CD4-positive, CD25-positive, alpha-beta regulatory T cell (primary cell): ENCODE measurements at regions not wholly inside any gene's neighbourhood (a gene's known extent, or its start where the extent isn't known, plus 50 kb on each side); places are given as distances from the start of the nearest gene placed in this dataset.
"Not testable (repeated sequence)": the region's sequence is repeated elsewhere in the genome, so short reads cannot be mapped to it uniquely, and the experiment has no call there.

Experiments
- ATAC-seq, 2 donors: fragments of 150-1000 bp; cut with Tn5 transposase; one replicate each; pipeline ENCODE4 v1.10.0; 2021; ENCODE audit warnings: low read depth in 2 of 2, moderate number of reproducible peaks in 2 of 2, moderate library complexity in 1 of 2
- DNase-seq, 3 donors: peaks; one replicate each; pipeline versions ENCODE4 v3.0.0 to v3.0.0-alpha.2; 2012 to 2022; ENCODE audit warnings: mixed read lengths in 1 of 3
- H3K27ac ChIP-seq: one replicate; pipeline ENCODE4 v1.7.0; 2013; ENCODE audit warnings: mild to moderate bottlenecking, low read length; ENCODE audit not compliant: insufficient read depth, poor library complexity, severe bottlenecking
- H3K27me3 ChIP-seq: one replicate; pipeline ENCODE4 v1.7.0; 2013; ENCODE audit warnings: low read length; ENCODE audit not compliant: control insufficient read depth, insufficient read depth
- H3K36me3 ChIP-seq: one replicate; pipeline ENCODE4 v1.7.0; 2013; ENCODE audit warnings: mild to moderate bottlenecking, low read length, moderate library complexity; ENCODE audit not compliant: control insufficient read depth, insufficient read depth
- H3K4me1 ChIP-seq: 2 replicates; pipeline ENCODE4 v1.7.0; 2013; ENCODE audit warnings: mild to moderate bottlenecking, low read length; ENCODE audit not compliant: insufficient read depth, control insufficient read depth, poor library complexity, severe bottlenecking
- H3K4me3 ChIP-seq: one replicate; pipeline ENCODE4 v1.7.0; 2013; ENCODE audit warnings: low read depth, mild to moderate bottlenecking, low read length, moderate library complexity
- H3K9me3 ChIP-seq, 2 experiments: 1 replicate in 1 of 2; 2 replicates in 1 of 2; pipeline ENCODE4 v1.7.0; 2013; ENCODE audit warnings: low read length in 2 of 2, mild to moderate bottlenecking in 1 of 2, moderate library complexity in 1 of 2; ENCODE audit not compliant: control insufficient read depth in 2 of 2
- H3K27ac Mint-ChIP-seq, 3 donors: one replicate each; pipeline ENCODE4 v1.8.0; 2020 to 2022; ENCODE audit warnings: mild to moderate bottlenecking in 3 of 3, mixed read lengths in 3 of 3, moderate library complexity in 2 of 3
- H3K27me3 Mint-ChIP-seq: one replicate; pipeline ENCODE4 v1.8.0; 2022; ENCODE audit warnings: mild to moderate bottlenecking, mixed read lengths
- H3K36me3 Mint-ChIP-seq: one replicate; pipeline ENCODE4 v1.8.0; 2020; ENCODE audit warnings: mixed read lengths
- H3K4me1 Mint-ChIP-seq, 4 donors: one replicate each; pipeline ENCODE4 v1.8.0; 2020 to 2022; ENCODE audit warnings: mixed read lengths in 4 of 4, mild to moderate bottlenecking in 1 of 4
- H3K4me3 Mint-ChIP-seq, 4 donors: one replicate each; pipeline ENCODE4 v1.8.0; 2020 to 2022; ENCODE audit warnings: mild to moderate bottlenecking in 4 of 4, mixed read lengths in 4 of 4, moderate library complexity in 3 of 4
- H3K9me3 Mint-ChIP-seq, 7 donors: one replicate each; pipeline ENCODE4 v1.8.0; 2020 to 2022; ENCODE audit warnings: mixed read lengths in 7 of 7, mild to moderate bottlenecking in 3 of 7, moderate library complexity in 2 of 7

DNA sequence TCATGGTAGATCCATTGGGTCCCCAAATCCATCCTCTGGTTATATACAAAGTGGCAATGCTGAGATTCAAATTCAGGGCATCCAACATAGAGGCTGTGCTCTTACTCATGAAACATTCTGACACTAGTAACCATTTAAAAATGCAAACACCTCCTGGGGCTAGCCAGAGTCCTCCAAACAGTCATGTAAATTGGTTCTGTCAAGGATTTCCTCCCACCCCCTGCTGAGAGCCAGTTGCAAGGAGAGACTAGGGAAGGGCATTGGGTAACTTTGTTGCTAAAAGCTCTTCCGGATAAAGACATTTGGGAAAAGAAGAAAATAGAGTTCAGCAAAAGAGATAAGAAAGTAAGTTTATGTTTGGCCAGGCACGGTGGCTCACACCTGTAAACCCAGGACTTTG lies 58.3 kb downstream of the ART5 start:
- ATAC-seq, H3K27ac ChIP-seq, DNase-seq, H3K27me3 ChIP-seq, H3K27ac Mint-ChIP-seq, H3K4me1 ChIP-seq, H3K4me3 ChIP-seq, H3K9me3 Mint-ChIP-seq, H3K9me3 ChIP-seq, H3K36me3 Mint-ChIP-seq, H3K36me3 ChIP-seq, H3K4me3 Mint-ChIP-seq: not testable (repeated sequence)
- Mint-ChIP-seq H3K4me1 (peaks cover 0 to 11% (median 5%) of the 10 kb centered on the region in 4 donors), H3K27me3 (peaks cover 52% of the 10 kb centered on the region)

- H3K9me3 ChIP-seq, DNase-seq, ATAC-seq, H3K27me3 ChIP-seq, H3K27ac ChIP-seq, H3K4me3 ChIP-seq, H3K36me3 ChIP-seq, H3K27ac Mint-ChIP-seq, H3K4me1 ChIP-seq, H3K9me3 Mint-ChIP-seq, H3K36me3 Mint-ChIP-seq: not testable (repeated sequence)
- H3K4me1 Mint-ChIP-seq = peaks cover 0 to 11% (median 5%) of the 10 kb centered on the region in 4 donors
- peaks cover 53% of the 10 kb centered on the region for H3K27me3 Mint-ChIP-seq
- H3K4me3 Mint-ChIP-seq = peak overlapping the region in 2 of 4 donors; percentile 71 to 76
Observed at GRCh38 chr11:3581389-3581725, 60.4 kb downstream of the ART5 start.

GRCh38 chr11:3580487-3581388 lies 61.1 kb downstream of the ART5 start:
- Mint-ChIP-seq H3K27me3 (peaks cover 54% of the 10 kb centered on the region), H3K4me1 (peaks cover 0 to 11% (median 5%) of the 10 kb centered on the region in 4 donors), H3K4me3 (peak overlapping the region in 2 of 4 donors; percentile 59 to 68)
- DNase-seq = peak; percentile 26 to 62 (median 47)
- not testable (repeated sequence) for H3K27ac Mint-ChIP-seq, H3K27me3 ChIP-seq, H3K9me3 Mint-ChIP-seq, H3K9me3 ChIP-seq, H3K27ac ChIP-seq, H3K36me3 Mint-ChIP-seq, H3K36me3 ChIP-seq, H3K4me3 ChIP-seq, H3K4me1 ChIP-seq, ATAC-seq

DNA sequence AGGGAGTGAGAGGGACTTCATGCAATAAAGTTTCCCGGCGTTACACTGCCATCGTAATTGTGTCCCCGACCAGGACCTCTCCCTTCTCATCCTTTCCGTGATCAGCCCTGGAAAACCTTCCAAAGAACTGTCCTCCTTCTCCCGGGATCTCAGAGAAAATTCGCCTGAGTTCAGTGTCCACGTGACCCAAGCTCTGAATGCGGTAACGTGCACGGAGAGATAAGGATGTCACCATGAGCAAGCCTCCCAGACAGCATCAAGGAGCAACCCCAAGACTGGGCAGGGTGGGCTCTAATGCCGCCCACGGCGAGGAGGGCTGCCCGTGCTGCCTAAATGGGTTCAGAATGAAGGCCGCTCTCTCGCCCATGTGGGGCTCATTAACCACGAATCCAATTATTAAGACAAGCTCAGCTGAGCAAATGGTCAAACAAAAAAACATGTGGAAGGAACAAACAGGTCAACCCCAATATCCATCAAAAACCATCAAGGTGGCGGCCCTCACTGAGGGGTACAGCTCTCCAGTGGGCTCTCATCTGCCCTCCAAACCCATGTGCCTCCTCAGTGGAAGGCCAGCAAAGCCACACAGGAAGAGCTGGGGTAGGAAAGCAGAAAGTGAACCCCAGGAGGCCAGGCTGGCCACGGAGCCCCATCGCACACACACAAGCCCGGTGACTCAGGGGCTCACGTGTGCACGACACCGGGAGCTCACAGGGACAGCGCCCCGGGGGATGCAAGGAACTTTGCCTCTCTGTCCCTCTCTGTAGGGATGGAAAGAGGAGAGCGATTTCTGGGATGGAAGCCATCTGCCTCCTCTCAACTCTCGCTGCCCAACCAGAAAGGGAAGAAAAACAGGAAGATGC lies 62.0 kb downstream of the ART5 start:
- not testable (repeated sequence) for DNase-seq, H3K27me3 ChIP-seq, H3K9me3 ChIP-seq, ATAC-seq, H3K4me1 ChIP-seq, H3K4me3 ChIP-seq, H3K9me3 Mint-ChIP-seq, H3K36me3 Mint-ChIP-seq, H3K27ac ChIP-seq, H3K36me3 ChIP-seq
- H3K27me3 Mint-ChIP-seq = peaks cover 52% of the 10 kb centered on the region
- H3K4me3 Mint-ChIP-seq = peak overlapping the region in 3 of 4 donors; percentile 68 to 80 (median 77)
- H3K27ac Mint-ChIP-seq = peak overlapping the region in 2 of 3 donors; percentile 36 to 38
- H3K4me1 Mint-ChIP-seq = peaks cover 0 to 11% (median 5%) of the 10 kb centered on the region in 4 donors

DNA sequence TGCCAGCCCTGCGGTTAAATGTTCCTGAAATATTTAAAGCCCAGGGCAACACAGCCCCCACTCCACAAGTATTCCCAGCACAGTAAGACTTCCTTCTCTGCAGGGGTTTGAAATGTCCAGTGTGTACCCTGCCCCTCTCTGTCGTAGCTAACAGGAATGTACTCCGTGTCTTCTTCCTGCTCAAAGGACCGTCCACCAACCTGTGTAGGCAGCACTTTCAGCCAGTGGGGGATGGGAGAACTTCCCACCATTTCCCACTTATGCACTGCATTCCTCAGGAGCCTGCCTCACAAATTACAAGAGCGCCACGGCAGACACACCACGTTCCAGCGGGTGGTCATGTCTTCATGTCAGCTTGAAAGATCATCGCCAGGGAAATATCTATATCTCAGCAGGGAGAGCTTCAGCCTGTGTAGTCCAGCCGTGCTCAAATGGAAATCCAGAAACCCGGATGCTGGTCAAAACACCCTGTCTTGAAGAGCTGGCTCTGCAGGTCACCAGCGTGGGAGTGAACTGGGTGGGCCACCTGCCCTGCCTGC lies 65.7 kb downstream of the ART5 start:
- H3K9me3 ChIP-seq, H3K36me3 ChIP-seq, H3K4me3 Mint-ChIP-seq, H3K27ac Mint-ChIP-seq, H3K27ac ChIP-seq, H3K36me3 Mint-ChIP-seq, DNase-seq, H3K9me3 Mint-ChIP-seq, H3K4me1 Mint-ChIP-seq, ATAC-seq, H3K27me3 ChIP-seq, H3K4me1 ChIP-seq, H3K4me3 ChIP-seq: not testable (repeated sequence)
- peaks cover 26% of the 10 kb centered on the region for H3K27me3 Mint-ChIP-seq

GRCh38 chr11:3572976-3573647 lies 68.7 kb downstream of the ART5 start:
- H3K36me3 ChIP-seq, H3K27me3 ChIP-seq, H3K4me3 Mint-ChIP-seq, H3K4me1 Mint-ChIP-seq, H3K27ac ChIP-seq, H3K36me3 Mint-ChIP-seq, H3K27ac Mint-ChIP-seq, H3K9me3 Mint-ChIP-seq, H3K4me3 ChIP-seq, H3K4me1 ChIP-seq, H3K9me3 ChIP-seq, DNase-seq, ATAC-seq: not testable (repeated sequence)
- H3K27me3 Mint-ChIP-seq = peaks cover 16% of the 10 kb centered on the region

DNA sequence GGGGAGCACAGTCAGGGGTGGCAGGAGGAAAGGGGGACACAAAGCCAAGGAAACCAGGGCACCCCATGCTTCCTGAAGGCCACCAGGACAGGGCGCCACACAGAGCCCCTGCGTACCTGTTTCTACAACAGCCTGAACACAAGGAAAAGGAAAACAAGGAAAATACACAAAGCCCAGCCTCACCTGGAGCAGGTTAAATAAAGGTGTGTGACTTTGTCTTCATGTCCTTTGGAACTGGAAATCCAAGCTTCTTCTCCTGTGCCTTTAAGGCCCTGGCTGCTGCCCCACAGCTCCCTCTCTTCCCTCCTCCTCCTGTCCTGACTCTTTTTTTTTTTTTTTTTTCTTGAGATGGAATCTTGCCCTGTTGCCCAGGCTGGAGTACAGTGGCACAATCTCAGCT lies 70.0 kb downstream of the ART5 start:
- not testable (repeated sequence) for H3K27ac Mint-ChIP-seq, H3K9me3 Mint-ChIP-seq, H3K4me3 ChIP-seq, H3K36me3 Mint-ChIP-seq, ATAC-seq, H3K4me1 ChIP-seq, H3K27me3 ChIP-seq, H3K9me3 ChIP-seq, DNase-seq, H3K27ac ChIP-seq, H3K4me1 Mint-ChIP-seq, H3K4me3 Mint-ChIP-seq, H3K36me3 ChIP-seq
- peaks cover 22% of the 10 kb centered on the region for H3K27me3 Mint-ChIP-seq
